ENCODE measurements at regions not wholly inside any gene's neighbourhood (a gene's known extent, or its start where the extent isn't known, plus 50 kb on each side); places are given as distances from the start of the nearest gene placed in this dataset.
A peak's percentile ranks its signal among the peaks of the same experiment; 100 is the strongest.

- ChIA-PET POLR2A (no interaction called here), CTCF (no interaction called here)
- no peak for TF ChIP-seq ZNF169 (tag by site-specific recombination; IDR thresholded peaks at IDR 0.05)
- TF ChIP-seq ZNF585B (tag by site-specific recombination; IDR thresholded peaks at IDR 0.05) = no peak
- TF ChIP-seq ZNF704 (tag by site-specific recombination; IDR thresholded peaks at IDR 0.05) = no peak
- no peaks in the 10 kb centered on the region for H3K9me3 ChIP-seq (ENCODE audit: control insufficient read depth, insufficient read depth, low read depth, low read length)
- no peaks in the 10 kb centered on the region for H3K4me1 ChIP-seq (ENCODE audit: control insufficient read depth, insufficient read depth, low read length)
- no peak overlapping the region for H3K4me3 ChIP-seq (ENCODE audit: low read depth, low read length)
- H3K27ac ChIP-seq (ENCODE audit: extremely low read depth, low read depth, low read length) = no peak overlapping the region
- no peaks in the 10 kb centered on the region for H3K36me3 ChIP-seq (ENCODE audit: control insufficient read depth in 2 of 2, insufficient read depth in 1 of 2, low read length in 2 of 2)
Observed at GRCh38 chr12:112635036-112635435, 156.5 kb upstream of the RPH3A start.

- no peaks in the 10 kb centered on the region for H3K4me1 ChIP-seq (ENCODE audit: control insufficient read depth, insufficient read depth, low read length)
- POLR2A ChIA-PET = no interaction called here
- no peak overlapping the region for H3K4me3 ChIP-seq (ENCODE audit: low read depth, low read length)
- H3K9me3 ChIP-seq (ENCODE audit: control insufficient read depth, insufficient read depth, low read depth, low read length) = no peaks in the 10 kb centered on the region
- H3K27ac ChIP-seq (ENCODE audit: extremely low read depth, low read depth, low read length) = no peak overlapping the region
- TF ChIP-seq SALL2 (tag by site-specific recombination; IDR thresholded peaks at IDR 0.05; ENCODE audit: borderline replicate concordance) (no peak), ZNF843 (tag by site-specific recombination; IDR thresholded peaks at IDR 0.05) (no peak), ZNF239 (tag by site-specific recombination; IDR thresholded peaks at IDR 0.05) (0 out of 2 replicates have a peak, but pooled peaks have one; percentile 50), HIC1 (tag by site-specific recombination; IDR thresholded peaks at IDR 0.05) (no peak)
- CTCF ChIA-PET = interaction anchor here (0.6 kb wide), 1 partner anchor 58 kb away, joined by 3 read pairs; no protein-coding TSS in a partner anchor
- no peaks in the 10 kb centered on the region for H3K36me3 ChIP-seq (ENCODE audit: control insufficient read depth in 2 of 2, insufficient read depth in 1 of 2, low read length in 2 of 2)
Observed at GRCh38 chr12:112638420-112638819, 153.1 kb upstream of the RPH3A start.

- Histone ChIP-seq H3K27ac (ENCODE audit: extremely low read depth, low read depth, low read length) (no peak overlapping the region), H3K4me3 (ENCODE audit: low read depth, low read length) (no peak overlapping the region), H3K4me1 (ENCODE audit: control insufficient read depth, insufficient read depth, low read length) (no peaks in the 10 kb centered on the region), H3K9me3 (ENCODE audit: control insufficient read depth, insufficient read depth, low read depth, low read length) (no peaks in the 10 kb centered on the region), H3K36me3 (ENCODE audit: control insufficient read depth in 2 of 2, insufficient read depth in 1 of 2, low read length in 2 of 2) (no peaks in the 10 kb centered on the region)
- ChIA-PET POLR2A (no interaction called here), CTCF (no interaction called here)
- TF ChIP-seq ZNF549 (tag by site-specific recombination; IDR thresholded peaks at IDR 0.05) = no peak
Observed at GRCh38 chr12:112645586-112645985, 146.0 kb upstream of the RPH3A start.

- no peaks in the 10 kb centered on the region for H3K36me3 ChIP-seq (ENCODE audit: control insufficient read depth in 2 of 2, insufficient read depth in 1 of 2, low read length in 2 of 2)
- ChIA-PET CTCF (no interaction called here), POLR2A (no interaction called here)
- H3K4me3 ChIP-seq (ENCODE audit: low read depth, low read length) = no peak overlapping the region
- no peaks in the 10 kb centered on the region for H3K4me1 ChIP-seq (ENCODE audit: control insufficient read depth, insufficient read depth, low read length)
- TF ChIP-seq ZNF239 (tag by site-specific recombination; IDR thresholded peaks at IDR 0.05) = no peak
- TF ChIP-seq ZNF248 (tag by site-specific recombination; IDR thresholded peaks at IDR 0.05) = no peak
- TF ChIP-seq ZIC2 (tag by site-specific recombination; IDR thresholded peaks at IDR 0.05) = no peak
- no peak for TF ChIP-seq TCF7L2 (IDR thresholded peaks at IDR 0.05; ENCODE audit: borderline replicate concordance, low read depth, low read length)
- no peak for TF ChIP-seq ZNF707 (tag by site-specific recombination; IDR thresholded peaks at IDR 0.05)
- TF ChIP-seq ZBTB10 (tag by site-specific recombination; IDR thresholded peaks at IDR 0.05) = no peak
- TF ChIP-seq SALL2 (tag by site-specific recombination; IDR thresholded peaks at IDR 0.05; ENCODE audit: borderline replicate concordance) = no peak
- TF ChIP-seq ZNF335 (tag by site-specific recombination; conservative IDR thresholded peaks at IDR 0.05) = no peak
- no peak for TF ChIP-seq ZNF140 (tag by site-specific recombination; IDR thresholded peaks at IDR 0.05)
- no peak for TF ChIP-seq ZBTB44 (tag by site-specific recombination; IDR thresholded peaks at IDR 0.05)
- H3K9me3 ChIP-seq (ENCODE audit: control insufficient read depth, insufficient read depth, low read depth, low read length) = no peaks in the 10 kb centered on the region
- H3K27ac ChIP-seq (ENCODE audit: extremely low read depth, low read depth, low read length) = no peak overlapping the region
Observed at GRCh38 chr12:112656141-112656540, 135.4 kb upstream of the RPH3A start.

Measured in HEK293 (cell line).